Left ventricle myocardium inferior (tissue), 1 donor: ENCODE measurements at regions not wholly inside any gene's neighbourhood (a gene's known extent, or its start where the extent isn't known, plus 50 kb on each side); places are given as distances from the start of the nearest gene placed in this dataset.
"Not testable (repeated sequence)": the region's sequence is repeated elsewhere in the genome, so short reads cannot be mapped to it uniquely, and the experiment has no call there.

Experiments
- DNase-seq: peaks from one replicate; pipeline ENCODE4 v3.0.0-alpha.2; 2020
- H3K27ac ChIP-seq: fragments of 200-600 bp; replicated peaks from 2 replicates; pipeline ENCODE4 v1.8.0; 2021
- H3K27me3 ChIP-seq: fragments of 200-600 bp; 2 replicates; pipeline ENCODE4 v1.8.0; 2021; ENCODE audit warnings: low read depth
- H3K36me3 ChIP-seq: fragments of 200-600 bp; 2 replicates; pipeline ENCODE4 v1.8.0; 2021
- H3K4me1 ChIP-seq: fragments of 200-600 bp; 2 replicates; pipeline ENCODE4 v1.8.0; 2021
- H3K4me3 ChIP-seq: fragments of 200-600 bp; 2 replicates; pipeline ENCODE4 v1.8.0; 2021; ENCODE audit warnings: mild to moderate bottlenecking, moderate library complexity
- H3K9me3 ChIP-seq: fragments of 200-600 bp; replicated peaks from 2 replicates; pipeline ENCODE4 v1.8.0; 2021
- intact Hi-C: fragments of 100-400 bp; cut with micrococcal nuclease; formaldehyde crosslinking; loops from one replicate; pipeline ENCODE4 v1.11.0; 2022
- TF ChIP-seq, protein P1 (sequence below): fragments of 200-600 bp; IDR thresholded peaks from 2 replicates; pipeline ENCODE4 v1.8.0; 2021; ENCODE audit warnings: antibody characterized with exemption, mild to moderate bottlenecking, borderline replicate concordance
- donor health status: DM: no; HTN: yes; CAD: no; lungs with severe emphysema.

DNA sequence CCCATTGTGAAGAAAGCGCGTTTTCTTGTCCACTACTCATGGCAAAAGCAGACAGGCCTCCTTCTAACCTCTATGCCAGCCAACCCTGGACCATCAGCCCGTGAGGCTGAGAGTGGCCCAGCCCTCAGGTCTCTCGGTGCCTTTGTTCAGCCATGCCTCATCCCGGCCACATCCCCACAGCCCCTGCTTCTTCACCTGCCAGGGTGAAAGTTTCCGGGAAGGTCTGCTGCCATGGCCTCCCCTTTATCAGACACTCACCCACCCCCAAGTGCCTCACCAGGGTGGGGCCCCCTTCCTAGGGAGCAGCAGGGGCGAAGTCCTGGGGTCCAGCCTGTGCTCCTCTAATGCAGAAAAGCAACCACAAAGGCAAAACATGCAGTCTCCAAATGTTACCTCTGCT, 478.4 kb upstream of the SALL3 start:
- H3K9me3 ChIP-seq: no peaks in the 10 kb centered on the region
- H3K4me1 ChIP-seq: no peaks in the 10 kb centered on the region
- intact Hi-C loops: no loop called here
- no peak overlapping the region for H3K4me3 ChIP-seq
- no peak overlapping the region for H3K27ac ChIP-seq
- no peak for DNase-seq
- TF ChIP-seq, protein P1, sequence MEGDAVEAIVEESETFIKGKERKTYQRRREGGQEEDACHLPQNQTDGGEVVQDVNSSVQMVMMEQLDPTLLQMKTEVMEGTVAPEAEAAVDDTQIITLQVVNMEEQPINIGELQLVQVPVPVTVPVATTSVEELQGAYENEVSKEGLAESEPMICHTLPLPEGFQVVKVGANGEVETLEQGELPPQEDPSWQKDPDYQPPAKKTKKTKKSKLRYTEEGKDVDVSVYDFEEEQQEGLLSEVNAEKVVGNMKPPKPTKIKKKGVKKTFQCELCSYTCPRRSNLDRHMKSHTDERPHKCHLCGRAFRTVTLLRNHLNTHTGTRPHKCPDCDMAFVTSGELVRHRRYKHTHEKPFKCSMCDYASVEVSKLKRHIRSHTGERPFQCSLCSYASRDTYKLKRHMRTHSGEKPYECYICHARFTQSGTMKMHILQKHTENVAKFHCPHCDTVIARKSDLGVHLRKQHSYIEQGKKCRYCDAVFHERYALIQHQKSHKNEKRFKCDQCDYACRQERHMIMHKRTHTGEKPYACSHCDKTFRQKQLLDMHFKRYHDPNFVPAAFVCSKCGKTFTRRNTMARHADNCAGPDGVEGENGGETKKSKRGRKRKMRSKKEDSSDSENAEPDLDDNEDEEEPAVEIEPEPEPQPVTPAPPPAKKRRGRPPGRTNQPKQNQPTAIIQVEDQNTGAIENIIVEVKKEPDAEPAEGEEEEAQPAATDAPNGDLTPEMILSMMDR: no peak
- H3K36me3 ChIP-seq: no peaks in the 10 kb centered on the region
- H3K27me3 ChIP-seq: peaks cover 11% of the 10 kb centered on the region

- no peaks in the 10 kb centered on the region for H3K36me3 ChIP-seq
- intact Hi-C loops: no loop called here
- peaks cover 24% of the 10 kb centered on the region for H3K27me3 ChIP-seq
- H3K9me3 ChIP-seq: no peaks in the 10 kb centered on the region
- H3K27ac ChIP-seq: no peak overlapping the region
- DNase-seq: no peak
- H3K4me1 ChIP-seq: no peaks in the 10 kb centered on the region
- no peak overlapping the region for H3K4me3 ChIP-seq
- TF ChIP-seq, protein P1: no peak
Observed at GRCh38 chr18:78503129-78503528, 476.5 kb upstream of the SALL3 start.

DNA sequence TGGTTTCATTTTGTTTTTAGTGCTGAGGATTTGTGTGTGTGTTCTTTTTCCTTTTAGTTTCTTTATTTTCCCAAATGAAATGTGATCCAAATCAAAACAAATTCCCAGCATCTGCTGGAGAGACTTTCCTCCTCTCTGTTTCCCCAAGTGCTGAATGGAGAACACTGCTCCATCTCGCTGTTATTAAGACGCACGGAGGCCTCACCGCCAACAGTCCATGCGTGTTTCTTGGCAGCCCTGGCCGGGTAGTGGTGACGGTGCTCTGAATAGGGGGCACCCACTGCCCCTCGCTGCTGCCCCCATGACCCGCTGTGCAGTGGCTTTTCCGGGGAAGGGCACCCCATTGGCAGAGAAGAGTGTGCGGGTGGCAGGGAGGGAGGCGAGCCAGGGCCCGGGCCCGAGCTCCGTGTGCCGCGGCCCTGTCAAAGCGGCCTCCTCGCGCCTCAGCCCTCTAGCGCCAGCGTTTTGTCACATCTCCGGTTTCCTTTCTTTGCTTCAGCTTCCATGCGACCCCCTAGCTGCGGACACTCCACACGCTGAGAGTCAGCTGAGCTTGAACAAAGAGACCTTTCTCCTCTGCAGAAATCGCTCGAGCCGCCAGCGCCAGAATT, 473.7 kb upstream of the SALL3 start:
- Histone ChIP-seq H3K9me3 (no peaks in the 10 kb centered on the region), H3K4me3 (no peak overlapping the region), H3K36me3 (no peaks in the 10 kb centered on the region), H3K27ac (no peak overlapping the region), H3K4me1 (no peaks in the 10 kb centered on the region), H3K27me3 (peaks cover 30% of the 10 kb centered on the region)
- DNase-seq: no peak
- intact Hi-C loops: no loop called here
- TF ChIP-seq, protein P1: no peak

DNA sequence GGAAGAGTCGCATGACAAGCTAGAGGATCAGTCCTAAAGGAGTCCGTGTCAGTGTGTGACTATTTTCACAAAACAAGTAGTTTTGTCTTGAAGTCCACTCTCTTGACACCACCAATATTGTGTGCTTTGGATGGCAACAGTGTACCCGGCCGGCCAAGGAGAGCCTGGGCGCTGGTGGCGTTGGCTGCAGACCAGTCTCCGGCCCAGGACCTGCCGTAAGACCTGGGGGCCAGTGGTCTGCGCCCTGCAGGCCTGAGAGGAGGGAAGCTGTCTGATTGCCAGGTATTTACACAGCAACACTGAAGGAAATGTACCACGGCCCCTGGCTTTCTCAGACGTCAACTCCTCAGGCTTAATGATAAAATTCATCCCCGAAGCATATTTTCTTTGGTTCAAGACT, 472.4 kb upstream of the SALL3 start:
- intact Hi-C loops: no loop called here
- H3K9me3 ChIP-seq: no peaks in the 10 kb centered on the region
- TF ChIP-seq, protein P1: no peak
- peaks cover 31% of the 10 kb centered on the region for H3K27me3 ChIP-seq
- no peaks in the 10 kb centered on the region for H3K4me1 ChIP-seq
- no peaks in the 10 kb centered on the region for H3K36me3 ChIP-seq
- H3K27ac ChIP-seq: no peak overlapping the region
- DNase-seq: no peak
- no peak overlapping the region for H3K4me3 ChIP-seq

DNA sequence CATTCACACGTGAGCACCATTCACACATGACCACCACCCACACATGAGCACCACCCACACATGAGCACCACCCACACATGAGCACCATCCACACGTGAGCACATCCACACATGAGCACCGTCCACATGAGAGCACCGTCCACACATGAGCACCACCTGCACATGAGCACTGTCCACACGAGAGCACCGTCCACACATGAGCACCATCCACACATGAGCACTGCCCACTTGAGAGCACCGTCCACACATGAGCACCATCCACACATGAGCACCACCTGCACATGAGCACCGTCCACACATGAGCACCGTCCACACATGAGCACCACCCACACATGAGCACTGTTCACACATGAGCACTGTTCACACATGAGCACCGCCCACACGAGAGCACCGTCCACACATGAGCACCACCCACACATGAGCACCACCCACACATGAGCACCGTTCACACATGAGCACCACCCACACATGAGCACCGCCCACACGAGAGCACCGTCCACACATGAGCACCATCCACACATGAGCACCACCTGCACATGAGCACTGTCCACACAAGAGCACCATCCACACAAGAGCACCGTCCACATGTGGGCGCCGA, 471.3 kb upstream of the SALL3 start:
- DNase-seq, H3K9me3 ChIP-seq, H3K4me1 ChIP-seq, H3K36me3 ChIP-seq, intact Hi-C loops, H3K4me3 ChIP-seq, H3K27ac ChIP-seq: not testable (repeated sequence)
- H3K27me3 ChIP-seq: peaks cover 35% of the 10 kb centered on the region

- intact Hi-C loops: no loop called here
- H3K9me3 ChIP-seq: no peaks in the 10 kb centered on the region
- no peaks in the 10 kb centered on the region for H3K4me1 ChIP-seq
- DNase-seq: no peak
- no peak overlapping the region for H3K4me3 ChIP-seq
- TF ChIP-seq, protein P1: no peak
- H3K27me3 ChIP-seq: peaks cover 34% of the 10 kb centered on the region
- H3K36me3 ChIP-seq: no peaks in the 10 kb centered on the region
- no peak overlapping the region for H3K27ac ChIP-seq
Observed at GRCh38 chr18:78510091-78510490, 469.5 kb upstream of the SALL3 start.
